Transverse colon (tissue), 4 donors: ENCODE measurements at regions not wholly inside any gene's neighbourhood (a gene's known extent, or its start where the extent isn't known, plus 50 kb on each side); places are given as distances from the start of the nearest gene placed in this dataset.

Source experiments
- EP300 ChIP-seq: sonication (generic); formaldehyde crosslinking; IDR thresholded peaks from one replicate; pipeline ENCODE4 v1.6.1; 2017; ENCODE audit warnings: antibody characterized with exemption, low read depth
- POLR2A ChIP-seq: fragments of 450-650 bp; IDR thresholded peaks from one replicate; pipeline ENCODE4 v1.6.1; 2016; ENCODE audit warnings: antibody characterized with exemption, mild to moderate bottlenecking, moderate library complexity
- POLR2AphosphoS5 ChIP-seq, 3 donors: sonication (generic); formaldehyde crosslinking; IDR thresholded peaks; one replicate each; pipeline ENCODE4 v1.6.1; 2016; ENCODE audit warnings: antibody characterized with exemption in 3 of 3
- TF ChIP-seq, protein P1 (sequence below), 5 experiments: fragments of 200-600 bp in 3 of 5; fragments of 450-650 bp in 2 of 5; sonication (generic) in 3 of 5; IDR thresholded peaks; 1 replicate in 2 of 5; 2 replicates in 3 of 5; pipeline ENCODE4 v1.5.1; 2016 to 2017; ENCODE audit warnings: antibody characterized with exemption in 5 of 5, inconsistent platforms in 3 of 5, mild to moderate bottlenecking in 2 of 5, moderate library complexity in 1 of 5

DNA sequence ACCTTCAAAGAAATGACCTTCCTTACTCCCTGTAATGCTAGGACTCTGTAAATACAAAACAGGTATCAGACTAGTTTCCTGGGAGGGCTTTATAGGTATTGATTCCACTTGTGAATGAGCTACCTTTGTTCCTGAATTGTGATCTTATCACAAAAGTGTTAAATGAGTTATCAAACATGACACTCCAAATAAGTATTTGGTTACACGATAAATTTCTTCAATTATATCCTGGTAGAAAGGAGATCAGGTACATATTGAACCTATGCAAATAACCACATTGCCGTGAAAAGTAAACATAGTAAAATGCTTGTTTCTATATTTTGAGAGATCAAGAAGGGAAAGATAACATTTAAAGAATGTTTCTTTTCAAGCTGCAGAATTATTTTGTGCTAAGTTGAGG is 285.3 kb downstream of the HIVEP2 start:
- TF ChIP-seq, protein P1, sequence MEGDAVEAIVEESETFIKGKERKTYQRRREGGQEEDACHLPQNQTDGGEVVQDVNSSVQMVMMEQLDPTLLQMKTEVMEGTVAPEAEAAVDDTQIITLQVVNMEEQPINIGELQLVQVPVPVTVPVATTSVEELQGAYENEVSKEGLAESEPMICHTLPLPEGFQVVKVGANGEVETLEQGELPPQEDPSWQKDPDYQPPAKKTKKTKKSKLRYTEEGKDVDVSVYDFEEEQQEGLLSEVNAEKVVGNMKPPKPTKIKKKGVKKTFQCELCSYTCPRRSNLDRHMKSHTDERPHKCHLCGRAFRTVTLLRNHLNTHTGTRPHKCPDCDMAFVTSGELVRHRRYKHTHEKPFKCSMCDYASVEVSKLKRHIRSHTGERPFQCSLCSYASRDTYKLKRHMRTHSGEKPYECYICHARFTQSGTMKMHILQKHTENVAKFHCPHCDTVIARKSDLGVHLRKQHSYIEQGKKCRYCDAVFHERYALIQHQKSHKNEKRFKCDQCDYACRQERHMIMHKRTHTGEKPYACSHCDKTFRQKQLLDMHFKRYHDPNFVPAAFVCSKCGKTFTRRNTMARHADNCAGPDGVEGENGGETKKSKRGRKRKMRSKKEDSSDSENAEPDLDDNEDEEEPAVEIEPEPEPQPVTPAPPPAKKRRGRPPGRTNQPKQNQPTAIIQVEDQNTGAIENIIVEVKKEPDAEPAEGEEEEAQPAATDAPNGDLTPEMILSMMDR (IDR thresholded peaks at IDR 0.05), result no peak
- TF ChIP-seq POLR2A (no peak), POLR2AphosphoS5 (IDR thresholded peaks at IDR 0.05) (no peak), EP300 (no peak)
